CD4-positive, alpha-beta T cell treated with Interferon gamma for 1 hour (primary cell): ENCODE measurements at regions not wholly inside any gene's neighbourhood (a gene's known extent, or its start where the extent isn't known, plus 50 kb on each side); places are given as distances from the start of the nearest gene placed in this dataset.

Experiments
- DNase-seq: peaks from one replicate; pipeline ENCODE4 v3.0.0-alpha.2; 2020

DNA sequence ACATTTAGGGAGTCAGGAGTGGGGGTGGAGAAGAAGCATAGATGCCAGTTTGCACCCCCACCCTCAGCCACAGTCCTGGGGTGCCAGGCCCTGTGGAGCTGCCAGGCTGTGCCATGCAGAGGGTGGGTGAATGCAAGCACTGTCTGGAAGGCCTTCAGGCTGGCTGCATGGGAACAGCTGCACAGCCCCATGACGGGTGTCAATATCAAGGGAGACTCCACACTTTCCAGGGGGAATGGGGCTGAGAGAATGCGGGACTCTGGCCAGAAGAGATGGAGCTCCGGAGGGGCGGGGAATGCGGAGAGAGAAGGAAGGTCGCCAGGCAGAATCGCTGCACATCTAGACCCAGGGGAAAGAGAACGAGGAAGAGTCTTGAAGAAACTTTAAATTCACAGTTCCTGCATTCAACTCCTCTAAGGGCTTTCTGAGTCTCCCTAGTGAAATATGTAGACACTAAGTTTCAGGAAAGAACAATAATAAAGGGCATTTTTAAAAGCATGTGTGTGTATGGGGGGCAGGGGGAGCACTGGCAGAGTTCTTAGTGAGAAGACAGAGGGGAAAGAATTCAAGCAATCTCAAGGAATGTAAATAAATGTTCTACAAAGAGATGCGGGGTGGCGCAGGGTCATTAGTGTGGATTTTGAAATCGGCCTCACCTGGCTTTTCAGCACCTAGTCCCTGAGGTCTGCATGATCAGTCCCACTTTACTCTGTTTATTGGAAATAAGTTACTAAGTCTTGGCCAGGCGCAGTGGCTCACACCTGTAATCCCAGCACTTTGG lies 59.1 kb downstream of the BOD1 start:
- no peak for DNase-seq

DNA sequence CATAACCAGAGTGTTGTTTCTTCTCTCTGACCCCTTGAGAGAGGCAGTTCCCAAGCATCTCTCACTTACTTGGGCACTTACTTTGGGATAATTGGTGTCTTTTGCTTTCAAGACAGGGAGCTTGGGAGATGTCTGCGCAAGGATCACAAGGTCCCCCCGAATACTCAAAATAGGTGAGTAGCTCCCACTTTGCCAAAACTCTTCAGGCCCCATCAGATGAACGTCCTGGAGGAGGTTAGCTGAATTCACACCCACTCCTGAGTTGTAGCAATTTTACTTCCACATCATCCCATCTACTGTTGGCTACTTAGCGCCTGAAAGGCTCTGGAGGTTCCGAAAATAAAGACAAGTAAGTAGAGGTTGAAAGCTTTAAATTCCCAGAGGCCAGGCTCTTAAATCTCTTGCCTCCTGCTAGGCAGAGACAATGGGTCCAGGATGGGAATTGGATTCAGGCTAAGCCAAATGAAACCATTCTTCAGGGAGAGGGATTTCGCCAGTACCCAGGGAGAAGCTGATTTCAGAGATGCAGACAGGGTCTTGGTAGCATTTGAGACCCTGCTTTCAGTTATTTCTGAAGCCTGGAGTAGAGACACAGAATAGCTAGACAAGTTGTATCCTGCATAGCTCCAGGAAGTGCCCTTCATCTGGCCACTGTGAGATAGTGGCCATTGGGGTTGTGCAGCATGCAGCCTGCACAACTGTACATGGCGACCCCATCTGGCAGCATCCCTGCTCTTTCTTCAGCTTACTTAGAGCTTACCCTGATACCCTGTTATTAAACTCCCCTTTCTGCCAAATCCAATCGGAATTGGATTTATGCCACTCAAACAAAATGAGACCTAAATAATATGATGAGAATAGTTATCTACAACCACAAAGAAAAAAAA lies 60.1 kb downstream of the BOD1 start:
- no peak for DNase-seq

DNA sequence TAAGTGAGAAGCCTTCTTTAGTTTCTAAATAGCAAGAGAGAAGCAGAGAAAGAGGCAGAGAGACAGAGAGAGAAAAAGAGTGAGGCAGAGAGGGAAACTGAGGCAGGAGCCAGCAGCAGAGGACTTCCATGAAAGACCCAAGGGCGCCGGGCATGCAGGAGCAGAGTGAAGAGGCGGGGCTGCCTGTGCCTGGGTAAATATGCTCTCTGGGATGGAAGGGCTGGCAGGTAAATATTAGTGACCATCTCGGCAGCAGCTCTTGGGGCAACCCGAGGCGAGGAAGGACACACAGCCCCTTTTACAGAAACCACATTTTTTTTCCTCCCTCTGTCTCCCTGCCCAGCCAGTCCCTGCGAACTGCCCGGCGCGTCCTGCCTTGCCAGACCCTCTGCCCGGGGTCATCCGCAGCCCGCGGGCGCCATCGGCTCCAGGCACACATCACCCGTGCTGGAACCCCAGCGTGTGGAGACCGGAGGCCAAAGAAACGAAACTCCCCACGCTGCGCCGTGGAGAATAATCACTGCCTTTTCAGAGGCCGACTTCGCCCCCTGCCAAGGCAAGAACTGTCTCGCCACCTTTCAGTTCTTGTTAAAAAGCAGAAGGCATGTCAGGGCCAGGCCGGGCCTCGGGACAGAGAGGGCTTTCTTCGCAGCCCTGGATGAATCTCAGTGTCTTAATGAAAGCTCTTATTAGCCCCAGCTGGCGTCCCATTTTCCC lies 61.3 kb downstream of the BOD1 start:
- no peak for DNase-seq

DNA sequence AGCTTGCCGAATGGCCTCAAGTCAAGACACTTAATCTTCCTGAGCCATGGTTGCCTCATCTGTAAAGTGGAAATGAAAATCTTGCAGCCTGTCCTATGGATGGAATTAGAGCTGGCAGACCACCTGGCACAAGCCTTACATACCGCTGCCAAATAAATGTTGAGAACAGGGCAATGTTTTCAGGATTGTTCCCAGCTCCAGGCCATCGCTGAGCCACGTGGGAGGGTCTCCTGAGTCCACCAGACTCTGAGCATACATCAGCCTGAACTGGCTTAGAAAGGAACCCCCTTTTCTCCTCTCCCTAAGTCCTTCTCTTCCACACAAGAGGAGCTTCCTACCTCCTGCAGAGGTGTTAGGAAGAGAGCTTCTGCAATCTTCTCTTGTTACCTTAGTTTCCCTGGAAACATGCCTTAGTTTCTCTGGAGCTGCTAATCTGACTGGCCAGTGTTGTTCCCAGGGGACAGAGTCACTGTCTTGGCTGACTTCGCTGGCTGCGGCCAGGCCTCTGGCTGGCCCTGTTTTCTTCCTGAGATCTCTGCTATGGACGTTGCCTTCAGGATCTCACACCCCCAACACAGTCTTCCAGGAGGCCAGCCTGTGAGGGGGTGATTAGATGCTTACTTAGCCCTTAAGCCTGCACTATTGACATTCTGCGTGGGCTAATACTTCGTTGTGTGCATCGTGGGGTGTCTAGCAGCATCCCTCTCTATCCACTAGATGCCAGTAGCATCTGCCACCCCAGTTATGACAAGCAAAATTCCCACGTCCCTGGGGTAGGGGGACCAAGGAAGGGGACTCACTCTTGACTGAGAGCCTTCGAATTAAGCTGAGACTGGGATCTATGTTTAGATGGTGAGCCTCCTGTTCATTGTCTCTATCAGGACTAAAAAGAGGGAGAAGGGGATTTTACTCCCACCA lies 62.2 kb downstream of the BOD1 start:
- DNase-seq: no peak

DNA sequence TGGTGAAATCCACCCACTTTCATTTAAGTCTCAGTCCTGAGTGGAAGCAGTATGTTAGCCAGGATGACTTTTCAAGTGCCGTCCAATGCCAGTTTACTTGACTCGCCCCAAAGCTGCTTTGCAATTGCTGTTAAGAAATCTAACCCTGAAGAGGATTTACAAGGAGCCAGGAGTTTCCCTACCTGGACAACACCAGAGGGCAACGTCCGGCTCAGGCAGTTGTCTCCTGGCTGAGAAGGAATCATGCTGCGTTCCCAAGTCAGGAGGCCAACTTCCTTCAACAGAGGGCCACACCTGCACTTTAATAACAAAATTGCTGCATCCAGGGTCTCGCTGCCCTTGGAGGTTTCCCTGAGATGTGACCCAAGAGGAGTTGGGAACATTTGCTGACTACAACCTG lies 65.8 kb downstream of the BOD1 start:
- no peak for DNase-seq

DNA sequence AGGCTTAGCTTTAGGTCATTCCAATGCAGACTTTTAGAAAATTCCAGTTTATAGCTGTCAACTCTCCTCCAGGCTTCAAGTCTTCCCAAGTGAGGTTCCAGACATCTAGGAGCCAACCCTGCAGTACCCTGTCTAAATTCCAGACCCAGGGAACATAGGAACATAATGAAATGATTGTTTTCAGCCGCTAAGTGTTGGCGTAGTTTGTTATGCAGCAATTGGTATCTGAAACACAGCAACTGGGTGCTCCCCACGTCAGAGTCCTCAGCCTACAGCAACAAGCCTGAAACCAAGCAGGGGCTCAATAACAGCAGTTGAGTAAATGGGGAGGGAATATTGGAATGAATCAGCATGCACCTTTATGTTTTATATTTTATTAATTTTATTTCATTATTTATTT lies 66.8 kb downstream of the BOD1 start:
- no peak for DNase-seq

DNA sequence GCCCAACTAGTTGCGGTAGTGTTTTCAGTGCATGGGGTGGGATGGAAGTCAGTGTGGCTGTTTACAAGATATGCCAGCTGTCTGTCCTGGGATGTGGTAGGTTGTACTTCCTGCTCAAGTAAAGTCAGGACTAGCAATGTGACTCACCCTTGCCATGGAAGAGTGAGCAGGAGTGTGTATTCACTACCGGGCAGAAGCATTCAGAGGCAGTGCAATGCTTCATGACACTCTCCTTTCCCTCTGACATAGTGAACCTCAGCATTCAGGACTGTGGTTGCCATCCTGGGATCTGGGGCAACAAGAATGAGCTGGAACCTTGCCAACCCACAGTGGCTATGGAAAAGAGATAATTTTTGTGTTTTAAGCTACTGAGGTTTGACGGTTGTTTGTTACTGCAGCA lies 68.9 kb downstream of the BOD1 start:
- no peak for DNase-seq

DNA sequence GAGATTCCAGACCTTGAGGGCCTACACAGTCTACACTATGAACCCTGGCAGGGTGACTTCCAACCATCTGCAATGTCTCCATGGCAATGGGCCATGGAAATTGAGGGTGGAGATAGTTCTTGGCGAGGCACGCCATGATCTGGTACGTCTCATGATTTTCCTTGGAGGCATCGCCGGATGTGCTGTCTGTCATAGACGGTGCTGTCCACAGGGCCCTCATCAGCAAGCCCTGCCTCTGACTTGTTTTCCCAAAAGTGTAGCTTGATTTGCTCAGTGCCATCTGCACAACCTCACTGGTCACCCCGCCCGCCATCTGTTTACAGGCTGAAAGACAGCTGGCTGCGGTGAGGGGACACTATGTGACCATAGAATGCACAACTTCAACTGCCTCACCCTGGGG lies 73.5 kb downstream of the BOD1 start:
- no peak for DNase-seq

DNA sequence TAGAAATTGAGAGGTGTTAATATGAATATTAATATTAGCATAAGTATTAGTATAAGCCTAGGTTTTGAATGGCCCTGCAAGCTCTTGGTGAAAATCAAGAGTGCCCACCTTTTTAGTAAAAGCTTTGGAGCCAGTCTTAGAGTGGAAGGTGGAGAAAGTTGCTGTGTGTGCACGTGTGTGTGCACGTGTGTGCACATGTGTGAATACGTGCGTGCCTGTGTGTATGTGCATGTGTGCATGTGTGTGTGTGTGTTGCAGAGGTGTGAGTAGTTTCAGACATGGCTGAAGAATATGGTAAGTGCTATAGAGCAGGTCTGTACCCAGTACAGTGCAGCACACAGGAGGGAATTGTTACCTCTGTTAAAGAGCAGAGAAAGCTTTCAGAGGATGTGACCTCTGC lies 74.3 kb downstream of the BOD1 start:
- no peak for DNase-seq

DNA sequence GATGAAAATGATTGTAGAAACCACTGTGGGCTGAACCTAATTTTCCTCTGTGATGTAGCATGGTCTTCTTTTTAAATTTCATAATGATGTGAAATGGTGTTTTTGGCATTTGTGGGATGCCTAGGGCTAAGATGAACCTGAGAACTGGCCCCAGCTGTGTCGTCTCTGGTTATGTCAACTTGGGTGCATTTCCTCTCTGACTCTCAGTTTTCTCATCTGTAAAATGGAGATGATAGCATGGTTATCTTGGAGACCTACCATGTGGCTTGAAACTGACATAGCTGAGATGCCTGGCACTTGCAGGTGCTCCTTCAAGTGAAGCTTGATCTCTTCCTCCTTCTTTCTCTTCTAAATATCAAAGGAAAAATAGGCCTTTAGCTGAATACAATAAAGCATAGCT lies 77.8 kb downstream of the BOD1 start:
- DNase-seq: no peak

DNA sequence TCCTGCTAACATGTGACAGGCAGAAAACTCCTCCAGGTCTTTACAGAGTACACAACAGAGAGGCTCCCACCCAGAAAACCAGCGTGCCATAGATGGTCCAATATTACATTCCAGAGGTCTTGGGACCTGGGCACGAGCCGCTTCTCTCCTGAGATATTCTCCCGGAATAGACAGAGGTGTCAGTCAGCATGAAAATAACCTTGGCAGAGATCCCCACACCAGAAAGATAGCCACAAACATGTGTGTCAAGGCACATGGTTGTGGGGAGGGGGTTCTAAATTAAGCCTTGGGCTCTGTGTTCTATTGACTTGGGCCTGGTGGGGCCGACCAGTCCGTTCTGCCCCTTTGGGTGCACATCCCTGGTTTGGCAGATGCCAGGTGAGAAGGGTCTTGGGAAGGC lies 78.4 kb downstream of the BOD1 start:
- DNase-seq: no peak

DNA sequence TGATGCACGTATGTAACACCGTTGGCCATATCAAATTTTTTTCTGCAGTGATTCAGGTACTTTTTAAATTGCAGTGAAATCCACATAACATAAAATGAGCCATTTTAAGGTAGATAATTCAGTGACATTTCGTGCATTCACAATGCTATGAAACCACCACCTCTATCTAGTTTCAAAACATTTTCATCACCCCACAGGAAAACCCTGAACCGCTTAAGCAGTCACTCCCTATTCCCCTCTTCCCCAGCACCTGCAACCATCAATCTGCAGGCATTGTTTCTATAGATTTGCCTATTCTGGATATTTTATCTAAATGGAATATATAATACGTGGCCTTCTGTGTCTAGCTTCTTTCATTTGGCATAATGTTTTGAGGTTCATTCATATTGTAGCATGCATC lies 79.2 kb downstream of the BOD1 start:
- no peak for DNase-seq

DNA sequence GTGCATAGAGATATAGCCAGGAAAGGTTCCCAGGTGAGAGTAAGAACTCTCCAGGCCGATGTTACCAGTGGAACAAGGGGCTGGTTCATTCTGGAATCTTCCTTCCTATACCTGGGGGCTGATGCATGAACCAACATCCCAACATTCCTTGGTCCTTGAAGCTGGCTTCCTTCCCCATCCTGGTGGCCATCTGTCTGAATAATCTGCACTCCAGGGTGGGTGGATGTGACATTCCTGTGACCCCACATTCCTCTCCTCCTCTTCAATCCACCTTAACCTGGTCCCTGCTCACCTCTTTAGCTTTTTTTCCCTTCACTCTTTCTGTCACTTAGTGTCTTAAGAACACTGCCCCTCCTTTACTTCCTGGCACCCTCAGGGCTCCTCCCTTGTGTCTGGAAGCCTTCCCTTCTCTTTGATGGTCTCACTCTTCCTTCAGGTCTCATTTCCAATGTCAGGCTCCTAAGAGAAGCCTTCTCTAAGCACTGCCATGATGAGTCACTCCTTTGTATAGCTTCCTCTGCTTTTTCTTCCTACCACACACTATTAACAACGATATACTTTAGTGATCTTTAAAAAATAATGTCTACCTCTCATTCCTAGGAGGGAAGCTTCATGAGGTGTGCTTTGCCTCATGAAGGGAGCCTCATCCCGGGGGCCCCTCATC lies 80.3 kb downstream of the BOD1 start:
- no peak for DNase-seq

DNA sequence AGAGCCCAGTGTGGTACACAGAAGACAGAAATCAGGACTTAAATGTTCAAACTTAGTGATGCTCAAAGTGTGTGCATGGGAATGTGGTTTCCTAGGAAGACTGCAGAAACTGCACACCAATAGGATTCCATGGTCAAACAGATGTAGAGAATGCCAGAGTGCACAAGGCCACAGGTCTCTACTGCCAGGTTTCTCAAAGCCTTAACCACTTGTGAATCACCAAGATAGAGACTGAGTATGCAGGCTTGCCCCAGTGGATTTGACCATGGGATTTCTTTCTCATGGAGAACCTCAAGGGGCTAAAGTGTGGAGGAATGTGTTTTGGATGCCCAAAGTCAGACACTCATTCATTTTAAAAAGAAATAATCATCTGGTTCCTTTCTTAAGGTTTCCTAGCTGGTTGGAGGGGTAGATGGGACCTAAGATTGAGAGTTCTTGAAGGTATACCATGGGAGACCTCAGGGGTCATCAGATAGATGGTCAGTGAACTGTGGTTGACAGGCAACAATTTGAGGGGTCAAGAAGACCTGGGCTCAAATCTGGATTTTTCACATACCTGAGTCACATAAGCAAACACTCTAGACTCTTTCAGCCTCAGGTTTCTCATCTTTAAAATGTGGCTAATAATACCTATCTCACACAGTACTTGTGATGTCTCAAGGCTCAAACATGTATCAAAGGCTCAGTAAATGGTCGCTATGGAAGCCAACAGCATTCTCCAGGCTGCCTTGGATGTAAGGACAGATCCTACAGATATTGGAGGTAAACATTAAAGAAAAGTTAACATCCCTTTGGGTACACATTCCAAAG lies 81.1 kb downstream of the BOD1 start:
- DNase-seq: no peak

DNA sequence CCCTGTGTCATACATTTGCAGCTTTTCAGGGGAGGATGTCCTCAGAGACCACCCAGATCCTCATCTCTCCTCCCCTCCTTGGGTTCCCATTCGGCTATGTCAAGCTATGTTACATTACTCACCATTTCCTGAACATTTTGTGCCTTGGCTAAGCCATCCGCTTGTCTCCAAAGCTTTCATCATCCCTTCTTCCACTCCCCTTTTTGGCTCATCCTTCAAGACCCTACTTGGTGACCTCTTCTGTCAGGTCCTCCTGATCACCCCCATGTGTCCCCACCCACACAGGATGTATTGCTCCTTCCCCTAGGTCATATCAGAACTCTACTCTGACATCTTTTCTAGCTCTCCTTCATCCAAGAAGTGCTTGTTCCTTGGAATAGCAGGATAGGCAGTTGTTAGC lies 81.8 kb downstream of the BOD1 start:
- no peak for DNase-seq

DNA sequence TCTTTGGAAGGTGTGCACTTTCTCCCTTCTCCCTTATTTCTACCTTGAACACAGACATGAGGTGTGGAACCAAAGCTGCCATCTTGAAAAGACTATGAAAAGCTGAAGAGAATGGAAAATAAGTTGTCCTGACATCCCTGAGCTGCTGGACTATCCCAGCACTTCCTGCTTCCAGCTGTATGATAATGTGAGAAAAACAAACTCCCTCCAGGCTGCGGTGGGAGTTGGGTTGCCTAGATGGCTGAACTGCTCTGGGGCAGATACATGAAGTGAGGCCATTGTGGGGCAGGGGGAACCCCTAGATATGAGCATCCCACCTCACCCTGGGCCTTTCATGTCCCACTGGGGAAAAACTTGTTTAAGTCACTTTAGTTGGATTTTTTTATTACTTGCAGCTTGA lies 82.4 kb downstream of the BOD1 start:
- DNase-seq: no peak

DNA sequence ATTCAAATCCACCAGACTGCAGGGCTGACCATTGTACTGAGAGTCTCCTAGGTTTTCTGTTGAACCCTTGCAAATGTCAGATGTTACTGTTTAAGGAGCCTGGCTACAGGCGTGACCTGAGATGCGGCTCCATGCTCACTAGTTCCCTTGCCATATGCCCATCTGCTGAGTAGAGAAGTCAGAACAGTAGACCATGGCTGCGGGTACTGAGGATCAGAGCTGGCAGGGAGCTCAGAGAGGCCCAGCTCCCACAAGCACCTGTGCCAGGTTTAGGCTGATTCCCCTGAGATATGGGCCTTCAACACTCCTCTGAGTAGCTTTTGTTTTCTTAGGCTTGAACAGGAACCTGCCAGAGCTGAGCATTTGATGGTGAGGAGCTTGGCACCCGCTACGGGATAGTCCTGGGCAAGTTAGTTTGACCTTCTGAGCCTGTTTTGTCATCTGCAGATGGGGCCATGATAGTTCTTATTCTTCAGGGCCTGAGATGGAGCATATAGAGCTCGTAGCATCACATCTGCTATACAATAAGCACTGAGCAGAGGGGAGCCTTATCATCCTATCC lies 83.7 kb downstream of the BOD1 start:
- no peak for DNase-seq

DNA sequence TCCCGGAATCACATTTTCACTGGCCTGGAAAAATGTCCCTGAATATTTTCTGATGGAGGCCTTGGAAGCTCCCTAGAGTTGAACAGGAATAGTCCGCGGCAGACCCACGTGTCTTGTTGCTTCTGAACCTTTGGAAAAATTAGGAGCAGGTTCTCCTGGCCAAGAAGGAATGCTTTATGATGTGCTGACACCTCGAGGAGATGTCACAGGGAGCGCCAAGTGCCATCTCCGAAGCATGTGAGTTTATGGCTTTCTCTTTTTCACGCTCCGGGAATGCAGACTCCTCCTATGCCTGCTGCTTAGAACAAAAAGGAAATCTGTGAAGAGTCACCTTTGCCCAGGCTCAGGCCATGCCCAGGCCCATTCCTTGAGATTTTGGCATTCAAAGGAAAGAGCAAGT lies 84.6 kb downstream of the BOD1 start:
- no peak for DNase-seq

DNA sequence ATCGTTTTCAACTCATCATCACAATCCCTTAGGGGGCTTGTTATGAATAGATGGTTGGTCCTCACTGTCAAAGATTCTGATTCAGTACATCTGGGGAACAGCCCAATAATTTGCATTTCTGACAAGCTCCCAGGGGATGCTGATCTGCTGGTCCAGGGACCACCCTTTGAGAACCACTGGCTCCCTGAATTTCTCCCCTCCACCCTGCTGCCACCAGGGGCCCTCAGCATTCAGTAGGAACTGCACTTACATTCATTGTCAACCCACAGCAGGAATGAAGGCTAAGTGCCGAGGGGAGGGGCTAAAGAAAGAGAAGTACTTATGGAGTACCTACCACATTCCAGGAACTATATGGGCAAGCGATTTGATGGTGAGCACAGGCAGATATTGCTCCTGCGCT lies 85.9 kb downstream of the BOD1 start:
- no peak for DNase-seq

DNA sequence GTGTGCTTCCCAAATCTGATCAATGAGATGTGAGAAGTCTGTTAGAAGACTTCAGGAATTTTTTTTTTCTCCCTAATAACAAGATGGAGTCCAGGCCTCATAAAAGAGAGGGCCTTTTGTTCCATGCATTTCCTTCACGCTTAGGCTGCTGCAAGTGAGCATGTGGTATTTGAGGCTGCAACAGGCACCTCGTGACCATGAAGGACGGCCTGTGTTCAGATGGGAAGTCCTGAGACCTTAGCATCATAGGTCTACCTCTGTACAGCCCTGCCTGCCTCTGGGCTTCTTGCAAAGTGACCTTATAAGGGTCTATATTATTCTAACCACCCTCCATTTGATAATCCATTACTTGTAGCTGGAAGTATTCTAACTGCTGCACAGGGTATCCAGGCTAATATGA lies 86.6 kb downstream of the BOD1 start:
- DNase-seq: no peak

DNA sequence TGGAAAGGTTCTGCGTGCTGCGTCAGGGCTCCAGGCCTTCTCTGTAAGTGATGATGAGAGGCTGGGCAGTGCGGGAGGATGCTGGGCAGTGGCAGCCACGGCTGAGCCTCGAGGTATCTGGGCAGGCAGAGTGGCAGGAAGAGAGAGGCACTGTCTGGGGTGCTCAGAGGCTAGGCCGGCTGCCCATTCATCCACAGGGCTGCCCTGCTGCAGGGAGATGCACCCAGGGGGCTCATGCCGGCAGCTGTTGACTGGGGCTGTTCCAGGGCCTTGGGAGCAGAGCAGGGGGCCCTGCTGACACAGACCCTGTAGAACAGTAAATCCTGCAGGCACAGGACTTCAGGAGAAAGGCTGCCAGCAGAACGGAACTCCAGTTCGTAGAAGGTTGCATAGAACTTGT lies 88.8 kb downstream of the BOD1 start:
- DNase-seq: no peak
